B cell (primary cell): ENCODE measurements at regions not wholly inside any gene's neighbourhood (a gene's known extent, or its start where the extent isn't known, plus 50 kb on each side); places are given as distances from the start of the nearest gene placed in this dataset.

Experiments
- CTCF ChIP-seq: fragments of 200-600 bp; IDR thresholded peaks from one replicate; pipeline ENCODE4 v1.8.0; 2022; ENCODE audit warnings: antibody characterized with exemption, mild to moderate bottlenecking
- EZH2 ChIP-seq: IDR thresholded peaks from 2 replicates; pipeline ENCODE4 v1.6.1; 2012; ENCODE audit warnings: borderline replicate concordance, low read depth, mild to moderate bottlenecking, moderate library complexity, low read length; ENCODE audit not compliant: insufficient read depth, poor library complexity, severe bottlenecking

DNA sequence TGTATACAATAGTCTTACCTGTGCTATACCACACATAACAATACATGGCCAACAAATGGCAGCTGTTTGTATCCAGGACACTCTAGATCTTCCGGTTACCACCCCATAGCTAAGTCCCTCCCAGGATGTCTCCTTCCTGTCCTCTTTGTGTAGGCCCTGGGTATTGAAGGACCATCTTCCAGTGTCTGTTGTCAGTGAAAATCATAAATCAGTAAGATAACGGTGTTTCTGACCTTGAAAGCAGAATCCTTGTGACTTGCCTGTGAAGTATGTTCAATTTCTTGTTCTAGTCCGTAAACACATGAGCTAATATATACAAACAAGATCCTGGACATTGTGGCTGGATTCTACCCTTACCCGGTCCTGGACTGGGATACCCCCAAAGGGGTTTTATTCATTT is 462.8 kb downstream of the NTRK3 start:
- TF ChIP-seq CTCF (no peak), EZH2 (no peak)
